DND-41 (cell line): ENCODE measurements at regions not wholly inside any gene's neighbourhood (a gene's known extent, or its start where the extent isn't known, plus 50 kb on each side); places are given as distances from the start of the nearest gene placed in this dataset.

Experiments
- EZH2 ChIP-seq: IDR thresholded peaks from 3 replicates; pipeline ENCODE4 v1.6.1; 2012; ENCODE audit warnings: borderline replicate concordance, low read depth, mild to moderate bottlenecking, moderate library complexity, low read length, inconsistent platforms; ENCODE audit not compliant: severe bottlenecking
- TF ChIP-seq, protein P1 (sequence below): IDR thresholded peaks from 2 replicates; pipeline ENCODE4 v1.5.1; 2012; ENCODE audit warnings: borderline replicate concordance, low read length, moderate library complexity, mild to moderate bottlenecking; ENCODE audit not compliant: poor library complexity, severe bottlenecking; ENCODE audit errors: extremely low read depth

DNA sequence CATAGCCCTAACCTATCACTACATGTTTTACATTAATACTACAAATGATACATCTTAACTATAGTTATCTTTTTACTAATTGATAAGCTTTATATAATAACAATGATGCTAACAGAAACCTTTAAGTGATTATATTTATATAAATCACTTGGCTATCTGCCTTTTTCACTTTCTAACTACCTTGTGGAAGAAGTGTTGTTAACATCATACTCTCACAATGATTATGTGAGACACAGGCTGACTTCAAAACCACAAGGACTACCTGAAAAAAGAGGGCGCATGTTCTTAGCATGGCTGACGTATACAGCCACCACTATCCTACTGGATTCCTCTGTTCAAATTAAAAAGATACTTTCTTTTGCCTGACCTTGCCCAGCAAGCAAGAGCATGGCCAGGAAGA lies 135.3 kb upstream of the SOX5 start:
- TF ChIP-seq, protein P1, sequence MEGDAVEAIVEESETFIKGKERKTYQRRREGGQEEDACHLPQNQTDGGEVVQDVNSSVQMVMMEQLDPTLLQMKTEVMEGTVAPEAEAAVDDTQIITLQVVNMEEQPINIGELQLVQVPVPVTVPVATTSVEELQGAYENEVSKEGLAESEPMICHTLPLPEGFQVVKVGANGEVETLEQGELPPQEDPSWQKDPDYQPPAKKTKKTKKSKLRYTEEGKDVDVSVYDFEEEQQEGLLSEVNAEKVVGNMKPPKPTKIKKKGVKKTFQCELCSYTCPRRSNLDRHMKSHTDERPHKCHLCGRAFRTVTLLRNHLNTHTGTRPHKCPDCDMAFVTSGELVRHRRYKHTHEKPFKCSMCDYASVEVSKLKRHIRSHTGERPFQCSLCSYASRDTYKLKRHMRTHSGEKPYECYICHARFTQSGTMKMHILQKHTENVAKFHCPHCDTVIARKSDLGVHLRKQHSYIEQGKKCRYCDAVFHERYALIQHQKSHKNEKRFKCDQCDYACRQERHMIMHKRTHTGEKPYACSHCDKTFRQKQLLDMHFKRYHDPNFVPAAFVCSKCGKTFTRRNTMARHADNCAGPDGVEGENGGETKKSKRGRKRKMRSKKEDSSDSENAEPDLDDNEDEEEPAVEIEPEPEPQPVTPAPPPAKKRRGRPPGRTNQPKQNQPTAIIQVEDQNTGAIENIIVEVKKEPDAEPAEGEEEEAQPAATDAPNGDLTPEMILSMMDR: no peak
- TF ChIP-seq EZH2: no peak
